ENCODE measurements at regions not wholly inside any gene's neighbourhood (a gene's known extent, or its start where the extent isn't known, plus 50 kb on each side); places are given as distances from the start of the nearest gene placed in this dataset.

DNA sequence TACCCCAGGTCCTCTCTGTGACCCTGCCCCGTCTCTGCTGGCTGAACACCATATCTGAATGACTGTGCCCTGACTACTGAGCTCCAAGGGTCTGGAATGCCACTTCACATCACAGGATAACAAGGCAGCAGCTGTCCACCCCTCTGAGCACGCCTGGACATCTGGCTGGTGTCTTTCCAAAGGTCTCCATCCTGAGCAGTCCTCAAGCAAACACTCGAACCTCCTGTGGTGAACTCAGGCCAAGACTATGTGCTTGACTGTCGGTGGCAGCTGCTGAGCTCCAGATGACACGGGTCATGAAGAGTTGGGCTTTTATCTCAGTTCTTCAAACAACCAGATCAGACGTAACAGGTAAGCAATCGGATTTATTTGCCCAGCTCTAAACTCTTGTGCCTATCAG is 117.2 kb upstream of the BCL2L14 start:
- H3K36me3 ChIP-seq (replicated peaks in 1 of 2) = no peaks in the 10 kb centered on the region
- DNase-seq = no peak
- H3K9me3 ChIP-seq (replicated peaks in 1 of 3) = no peaks in the 10 kb centered on the region
- intact Hi-C loops (cut with DNase I) = no loop called here
- no peak overlapping the region for H3K4me3 ChIP-seq
- no peaks in the 10 kb centered on the region for H3K27me3 ChIP-seq
- no peak for TF ChIP-seq POLR2A (IDR thresholded peaks at IDR 0.05)
- TF ChIP-seq, protein P1, sequence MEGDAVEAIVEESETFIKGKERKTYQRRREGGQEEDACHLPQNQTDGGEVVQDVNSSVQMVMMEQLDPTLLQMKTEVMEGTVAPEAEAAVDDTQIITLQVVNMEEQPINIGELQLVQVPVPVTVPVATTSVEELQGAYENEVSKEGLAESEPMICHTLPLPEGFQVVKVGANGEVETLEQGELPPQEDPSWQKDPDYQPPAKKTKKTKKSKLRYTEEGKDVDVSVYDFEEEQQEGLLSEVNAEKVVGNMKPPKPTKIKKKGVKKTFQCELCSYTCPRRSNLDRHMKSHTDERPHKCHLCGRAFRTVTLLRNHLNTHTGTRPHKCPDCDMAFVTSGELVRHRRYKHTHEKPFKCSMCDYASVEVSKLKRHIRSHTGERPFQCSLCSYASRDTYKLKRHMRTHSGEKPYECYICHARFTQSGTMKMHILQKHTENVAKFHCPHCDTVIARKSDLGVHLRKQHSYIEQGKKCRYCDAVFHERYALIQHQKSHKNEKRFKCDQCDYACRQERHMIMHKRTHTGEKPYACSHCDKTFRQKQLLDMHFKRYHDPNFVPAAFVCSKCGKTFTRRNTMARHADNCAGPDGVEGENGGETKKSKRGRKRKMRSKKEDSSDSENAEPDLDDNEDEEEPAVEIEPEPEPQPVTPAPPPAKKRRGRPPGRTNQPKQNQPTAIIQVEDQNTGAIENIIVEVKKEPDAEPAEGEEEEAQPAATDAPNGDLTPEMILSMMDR (IDR thresholded peaks at IDR 0.05) = no peak
- WGBS, 4 donors = 76 to 89% (median 84%) methylated on average over 7 of the region's 7 CpGs
- peaks cover 0 to 7% of the 10 kb centered on the region in 2 donors for H3K4me1 ChIP-seq (replicated peaks in 1 of 2)
- H3K27ac ChIP-seq = no peak overlapping the region

DNA sequence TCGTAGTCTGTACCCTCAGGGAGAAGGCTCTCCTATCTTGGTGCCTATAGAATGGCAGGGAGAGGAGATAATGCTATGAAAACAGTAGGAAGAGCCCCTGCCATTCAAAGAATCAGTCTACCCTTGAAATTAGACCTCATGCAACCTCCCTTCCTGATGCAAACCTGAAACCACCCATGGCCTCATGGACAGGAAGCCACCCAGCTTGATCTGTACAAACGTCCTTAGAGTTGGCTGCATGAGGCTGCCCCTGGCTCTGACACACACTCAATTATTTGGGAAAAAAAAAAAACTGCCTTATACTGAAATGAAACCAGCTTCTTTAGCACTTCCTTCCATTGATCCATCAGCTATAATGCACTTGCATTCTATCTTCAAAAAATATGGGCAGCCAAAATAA is 116.6 kb upstream of the BCL2L14 start:
- intact Hi-C loops (cut with DNase I) = no loop called here
- H3K4me3 ChIP-seq = no peak overlapping the region
- no peaks in the 10 kb centered on the region for H3K27me3 ChIP-seq
- TF ChIP-seq, protein P1 (IDR thresholded peaks at IDR 0.05) = no peak
- TF ChIP-seq POLR2A (IDR thresholded peaks at IDR 0.05) = no peak
- no peaks in the 10 kb centered on the region for H3K9me3 ChIP-seq (replicated peaks in 1 of 3)
- no peaks in the 10 kb centered on the region for H3K36me3 ChIP-seq (replicated peaks in 1 of 2)
- no peak for DNase-seq
- no peak overlapping the region for H3K27ac ChIP-seq
- H3K4me1 ChIP-seq (replicated peaks in 1 of 2) = peaks cover 0 to 7% of the 10 kb centered on the region in 2 donors
- 45 to 67% (median 52%) methylated on average over 2 of the region's 2 CpGs for WGBS, 4 donors

DNA sequence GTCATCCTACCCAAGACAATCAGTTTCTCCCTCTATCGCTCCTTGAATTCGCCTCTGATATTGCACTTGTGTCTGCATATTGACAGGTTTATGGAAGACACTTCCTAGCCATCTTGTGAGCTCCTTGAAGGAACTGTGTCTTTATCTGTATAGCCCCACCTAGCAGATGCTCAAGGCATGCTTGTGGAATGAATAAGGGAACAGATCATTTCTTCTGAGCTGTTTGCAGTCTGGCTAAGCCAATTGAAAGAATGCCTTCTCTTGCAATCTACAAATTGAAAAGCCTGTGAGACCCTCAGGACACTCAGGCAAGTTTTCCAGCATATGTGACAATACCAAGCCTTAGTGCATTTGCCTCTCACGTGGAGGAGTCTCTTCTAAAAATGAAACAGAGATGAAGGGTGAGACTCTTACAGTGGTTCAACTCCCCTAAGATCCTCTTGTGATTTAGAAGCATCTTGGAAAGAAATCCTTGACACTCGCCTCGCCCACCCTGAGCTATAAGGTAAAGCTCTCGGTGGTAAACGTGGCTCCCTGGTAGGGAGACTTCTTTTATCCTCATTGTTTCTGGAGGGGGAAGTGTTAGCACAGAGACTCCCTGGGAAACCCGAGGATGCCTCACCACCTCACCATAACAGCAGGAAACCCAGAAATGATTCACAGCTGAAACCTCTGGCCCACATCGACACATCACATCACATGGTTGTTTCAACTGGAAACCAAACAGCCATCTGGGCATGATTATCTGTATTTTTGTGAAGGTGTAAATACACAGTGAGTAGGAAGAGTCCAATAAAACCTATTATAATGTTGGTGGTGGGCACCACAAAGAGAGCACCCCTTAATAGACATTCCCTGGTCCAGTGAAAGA is 112.3 kb upstream of the BCL2L14 start:
- Histone ChIP-seq H3K4me3 (no peak overlapping the region), H3K27ac (no peak overlapping the region), H3K27me3 (no peaks in the 10 kb centered on the region), H3K36me3 (replicated peaks in 1 of 2) (no peaks in the 10 kb centered on the region), H3K4me1 (replicated peaks in 1 of 2) (no peaks in the 10 kb centered on the region), H3K9me3 (replicated peaks in 1 of 3) (no peaks in the 10 kb centered on the region)
- TF ChIP-seq, protein P1 (IDR thresholded peaks at IDR 0.05) = no peak
- TF ChIP-seq POLR2A (IDR thresholded peaks at IDR 0.05) = no peak
- no peak for DNase-seq
- 76 to 88% (median 79%) methylated on average over 9 of the region's 9 CpGs for WGBS, 4 donors
- intact Hi-C loops (cut with DNase I) = no loop called here

DNA sequence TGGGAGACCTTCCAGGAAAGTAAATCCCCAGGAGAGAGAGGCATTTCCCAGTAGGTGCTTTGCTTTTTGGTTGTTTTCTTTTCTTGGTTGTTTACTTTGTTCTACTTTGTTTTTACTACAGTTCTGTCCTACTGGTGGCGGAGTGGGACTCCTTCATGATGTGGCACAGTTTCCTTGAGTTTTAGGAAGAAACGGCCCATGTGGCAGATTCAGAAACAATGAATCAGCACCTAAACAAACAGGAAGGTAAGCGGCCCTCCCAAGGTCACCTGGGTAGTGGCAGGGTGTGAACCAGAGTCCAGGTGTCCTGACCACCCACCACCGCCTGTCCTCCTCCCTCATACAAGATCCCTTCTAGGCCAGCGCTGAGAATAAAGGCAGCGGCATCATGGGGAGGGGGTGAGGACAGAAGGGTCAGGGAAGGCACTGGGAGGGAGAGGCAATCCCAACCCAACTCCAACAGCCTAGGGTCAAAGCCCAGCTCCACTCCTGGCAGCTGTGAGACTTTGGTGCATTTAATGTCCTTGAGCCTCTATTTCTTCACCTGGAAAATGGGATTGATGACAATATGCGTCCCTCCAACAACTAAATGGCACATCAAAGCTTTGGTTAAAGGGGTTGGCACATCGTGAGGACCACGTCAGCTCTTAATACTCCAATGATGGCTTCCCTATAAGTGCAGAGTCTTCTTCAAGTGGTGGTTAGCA is 111.5 kb upstream of the BCL2L14 start:
- intact Hi-C loops (cut with DNase I) = no loop called here
- DNase-seq = no peak
- H3K27me3 ChIP-seq = no peaks in the 10 kb centered on the region
- no peaks in the 10 kb centered on the region for H3K36me3 ChIP-seq (replicated peaks in 1 of 2)
- no peak overlapping the region for H3K4me3 ChIP-seq
- H3K9me3 ChIP-seq (replicated peaks in 1 of 3) = no peaks in the 10 kb centered on the region
- H3K4me1 ChIP-seq (replicated peaks in 1 of 2) = no peaks in the 10 kb centered on the region
- TF ChIP-seq, protein P1 (IDR thresholded peaks at IDR 0.05) = no peak
- TF ChIP-seq POLR2A (IDR thresholded peaks at IDR 0.05) = no peak
- no peak overlapping the region for H3K27ac ChIP-seq
- WGBS, 4 donors = 74 to 87% (median 78%) methylated on average over 8 to 9 of the region's 9 CpGs
